ENCODE measurements at regions not wholly inside any gene's neighbourhood (a gene's known extent, or its start where the extent isn't known, plus 50 kb on each side); places are given as distances from the start of the nearest gene placed in this dataset.

DNA sequence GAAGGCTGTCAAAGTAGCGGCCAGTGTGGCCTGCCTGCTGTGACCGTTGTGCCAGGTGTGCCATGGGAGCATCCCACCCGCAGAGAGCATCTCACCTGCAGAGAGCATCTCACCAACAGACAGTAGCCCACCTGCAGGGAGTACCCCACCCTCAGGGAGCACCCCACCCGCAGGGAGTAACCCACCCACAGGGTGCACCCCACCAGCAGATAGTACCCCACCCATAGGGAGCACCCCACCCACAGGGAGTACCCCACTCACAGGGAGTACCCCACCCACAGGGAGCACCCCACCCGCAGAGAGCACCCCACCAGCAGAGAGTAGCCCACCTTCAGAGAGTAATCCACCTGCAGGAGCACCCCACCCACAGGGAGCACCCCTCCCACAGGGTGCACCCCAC, 476.5 kb downstream of the TCERG1L start:
- no peak overlapping the region for H3K27ac Mint-ChIP-seq (ENCODE audit: low read depth, unreplicated experiment)
- H3K4me3 Mint-ChIP-seq (ENCODE audit: unreplicated experiment): no peak overlapping the region
- ChIA-PET CTCF (no interaction called here), POLR2A (no interaction called here)
- no TSS peak for BruUV-seq (replicated peaks)
- DNase-seq (ENCODE audit: unreplicated experiment): no peak
- no peaks in the 10 kb centered on the region for H3K4me1 Mint-ChIP-seq (ENCODE audit: insufficient read depth, unreplicated experiment)
- TF ChIP-seq CTCF (IDR thresholded peaks at IDR 0.05; ENCODE audit: unreplicated experiment): no peak
- peaks cover 7% of the 10 kb centered on the region for H3K9me3 Mint-ChIP-seq (ENCODE audit: unreplicated experiment)
- no peaks in the 10 kb centered on the region for H3K36me3 Mint-ChIP-seq (ENCODE audit: insufficient read depth, unreplicated experiment)
- intact Hi-C loops (cut with micrococcal nuclease): no loop called here
- no peaks in the 10 kb centered on the region for H3K27me3 Mint-ChIP-seq (ENCODE audit: insufficient read depth, unreplicated experiment)

GRCh38 chr10:130836344-130836743, 475.2 kb downstream of the TCERG1L start:
- Mint-ChIP-seq H3K36me3 (ENCODE audit: insufficient read depth, unreplicated experiment) (no peaks in the 10 kb centered on the region), H3K27ac (ENCODE audit: low read depth, unreplicated experiment) (no peak overlapping the region), H3K9me3 (ENCODE audit: unreplicated experiment) (peaks cover 7% of the 10 kb centered on the region), H3K4me3 (ENCODE audit: unreplicated experiment) (no peak overlapping the region), H3K27me3 (ENCODE audit: insufficient read depth, unreplicated experiment) (no peaks in the 10 kb centered on the region), H3K4me1 (ENCODE audit: insufficient read depth, unreplicated experiment) (no peaks in the 10 kb centered on the region)
- POLR2A ChIA-PET: no interaction called here
- no peak for TF ChIP-seq CTCF (IDR thresholded peaks at IDR 0.05; ENCODE audit: unreplicated experiment)
- DNase-seq (ENCODE audit: unreplicated experiment): no peak
- intact Hi-C loops (cut with micrococcal nuclease): no loop called here
- CTCF ChIA-PET: no interaction called here
- no TSS peak for BruUV-seq (replicated peaks)

- no peak for TF ChIP-seq CTCF (IDR thresholded peaks at IDR 0.05; ENCODE audit: unreplicated experiment)
- no peaks in the 10 kb centered on the region for H3K27me3 Mint-ChIP-seq (ENCODE audit: insufficient read depth, unreplicated experiment)
- H3K27ac Mint-ChIP-seq (ENCODE audit: low read depth, unreplicated experiment): no peak overlapping the region
- DNase-seq (ENCODE audit: unreplicated experiment): no peak
- POLR2A ChIA-PET: no interaction called here
- intact Hi-C loops (cut with micrococcal nuclease): no loop called here
- BruUV-seq (replicated peaks): no TSS peak
- no peaks in the 10 kb centered on the region for H3K36me3 Mint-ChIP-seq (ENCODE audit: insufficient read depth, unreplicated experiment)
- CTCF ChIA-PET: no interaction called here
- peaks cover 7% of the 10 kb centered on the region for H3K9me3 Mint-ChIP-seq (ENCODE audit: unreplicated experiment)
- no peak overlapping the region for H3K4me3 Mint-ChIP-seq (ENCODE audit: unreplicated experiment)
- no peaks in the 10 kb centered on the region for H3K4me1 Mint-ChIP-seq (ENCODE audit: insufficient read depth, unreplicated experiment)
Observed at GRCh38 chr10:130843051-130843653, 468.4 kb downstream of the TCERG1L start.

GRCh38 chr10:130844310-130844709, 467.2 kb downstream of the TCERG1L start:
- DNase-seq (ENCODE audit: unreplicated experiment): no peak
- POLR2A ChIA-PET: no interaction called here
- CTCF ChIA-PET: no interaction called here
- intact Hi-C loops (cut with micrococcal nuclease): no loop called here
- BruUV-seq (replicated peaks): no TSS peak
- peaks cover 3% of the 10 kb centered on the region for H3K9me3 Mint-ChIP-seq (ENCODE audit: unreplicated experiment)
- H3K4me3 Mint-ChIP-seq (ENCODE audit: unreplicated experiment): no peak overlapping the region
- no peak overlapping the region for H3K27ac Mint-ChIP-seq (ENCODE audit: low read depth, unreplicated experiment)
- TF ChIP-seq CTCF (IDR thresholded peaks at IDR 0.05; ENCODE audit: unreplicated experiment): no peak
- H3K36me3 Mint-ChIP-seq (ENCODE audit: insufficient read depth, unreplicated experiment): no peaks in the 10 kb centered on the region
- H3K27me3 Mint-ChIP-seq (ENCODE audit: insufficient read depth, unreplicated experiment): no peaks in the 10 kb centered on the region
- no peaks in the 10 kb centered on the region for H3K4me1 Mint-ChIP-seq (ENCODE audit: insufficient read depth, unreplicated experiment)

Data from MCF 10A (cell line).